BJ (cell line): ENCODE measurements at regions not wholly inside any gene's neighbourhood (a gene's known extent, or its start where the extent isn't known, plus 50 kb on each side); places are given as distances from the start of the nearest gene placed in this dataset.

ENCODE experiments used
- CTCF ChIA-PET: fragments of 350-600 bp; formaldehyde crosslinking; extraction: SDS; loops from one replicate; lab custom pipeline; 2021; ENCODE audit warnings: antibody characterized with exemption, inconsistent platforms; lab: Yijun Ruan, JAX
- POLR2A ChIA-PET: fragments of 300-600 bp; sonication (Branson Sonifier 250); formaldehyde crosslinking; extraction: SDS; loops from one replicate; lab custom pipeline; 2021; ENCODE audit warnings: antibody characterized with exemption; lab: Charles Lee
- DNase-seq: peaks from one replicate; pipeline ENCODE4 v3.0.0-alpha.2; 2011; ENCODE audit warnings: low read depth
- H3K27me3 ChIP-seq: 2 replicates; pipeline ENCODE4 v1.6.0; 2011; ENCODE audit warnings: low read length; ENCODE audit not compliant: control insufficient read depth, insufficient read depth
- H3K36me3 ChIP-seq: 2 replicates; pipeline ENCODE4 v1.5.1; 2011; ENCODE audit warnings: low read length; ENCODE audit not compliant: control insufficient read depth, insufficient read depth
- H3K4me3 ChIP-seq: 2 replicates; pipeline ENCODE4 v1.5.1; 2011; ENCODE audit warnings: low read depth, mild to moderate bottlenecking, control low read depth, low read length
- CTCF ChIP-seq: IDR thresholded peaks from 2 replicates; pipeline ENCODE4 v1.5.1; 2011; ENCODE audit warnings: low read depth, mild to moderate bottlenecking, control low read depth, inconsistent platforms, low read length, moderate library complexity; ENCODE audit not compliant: insufficient read depth

GRCh38 chr7:52064493-52064892 lies 747.9 kb upstream of the COBL start:
- POLR2A ChIA-PET, result no interaction called here
- no peaks in the 10 kb centered on the region for H3K27me3 ChIP-seq
- no peaks in the 10 kb centered on the region for H3K36me3 ChIP-seq
- DNase-seq, result no peak
- no peak for TF ChIP-seq CTCF
- H3K4me3 ChIP-seq, result no peak overlapping the region
- CTCF ChIA-PET, result no interaction called here

- DNase-seq, result no peak
- CTCF ChIA-PET, result no interaction called here
Observed at GRCh38 chr7:52061666-52062065, 745.1 kb upstream of the COBL start.

GRCh38 chr7:52053525-52053924 lies 736.9 kb upstream of the COBL start:
- H3K27me3 ChIP-seq, result no peaks in the 10 kb centered on the region
- no peaks in the 10 kb centered on the region for H3K36me3 ChIP-seq
- no peak for DNase-seq
- CTCF ChIA-PET, result no interaction called here
- POLR2A ChIA-PET, result no interaction called here
- H3K4me3 ChIP-seq, result no peak overlapping the region
- no peak for TF ChIP-seq CTCF

More at GRCh38 chr7:52061666-52062065, 745.1 kb upstream of the COBL start:
- no peaks in the 10 kb centered on the region for H3K27me3 ChIP-seq
- H3K4me3 ChIP-seq, result no peak overlapping the region
- POLR2A ChIA-PET, result no interaction called here
- H3K36me3 ChIP-seq, result no peaks in the 10 kb centered on the region
- TF ChIP-seq CTCF, result no peak

- CTCF ChIA-PET, result no interaction called here
- POLR2A ChIA-PET, result no interaction called here
- Histone ChIP-seq H3K36me3 (no peaks in the 10 kb centered on the region), H3K4me3 (no peak overlapping the region), H3K27me3 (no peaks in the 10 kb centered on the region)
- DNase-seq, result no peak
- TF ChIP-seq CTCF, result no peak
Observed at GRCh38 chr7:52030722-52031121, 714.1 kb upstream of the COBL start.

- ChIA-PET CTCF (no interaction called here), POLR2A (no interaction called here)
- no peak overlapping the region for H3K4me3 ChIP-seq
- no peak for DNase-seq
- no peak for TF ChIP-seq CTCF
- no peaks in the 10 kb centered on the region for H3K36me3 ChIP-seq
- H3K27me3 ChIP-seq, result no peaks in the 10 kb centered on the region
Observed at GRCh38 chr7:52026140-52026539, 709.5 kb upstream of the COBL start.
